CD4-positive, alpha-beta T cell (primary cell): ENCODE measurements at regions not wholly inside any gene's neighbourhood (a gene's known extent, or its start where the extent isn't known, plus 50 kb on each side); places are given as distances from the start of the nearest gene placed in this dataset.
A peak's percentile ranks its signal among the peaks of the same experiment; 100 is the strongest.

Source experiments
- ATAC-seq: fragments of 200-7000 bp; cut with Tn5 transposase; one replicate; pipeline ENCODE4 v1.10.0; 2022; ENCODE audit warnings: mild to moderate bottlenecking; ENCODE audit not compliant: poor library complexity
- CTCF ChIA-PET: fragments of 350-600 bp; sonication (Branson Sonifier 250); formaldehyde crosslinking; loops from one replicate; lab custom pipeline; 2021; ENCODE audit warnings: antibody characterized with exemption, inconsistent platforms; lab: Charles Lee
- POLR2A ChIA-PET: fragments of 350-600 bp; sonication (Branson Sonifier 250); formaldehyde crosslinking; loops from one replicate; lab custom pipeline; 2021; ENCODE audit warnings: antibody characterized with exemption, inconsistent platforms; lab: Charles Lee
- DNase-seq, 14 experiments: peaks; one replicate each; pipeline ENCODE4 v3.0.0-alpha.2; 2013 to 2020; ENCODE audit warnings: mixed read lengths in 2 of 14
- H3K27ac ChIP-seq, 2 donors: one replicate each; pipeline versions ENCODE4 v1.5.1 to v1.7.0; 2013; ENCODE audit warnings: low read length in 2 of 2, low read depth in 1 of 2, mild to moderate bottlenecking in 1 of 2
- H3K27me3 ChIP-seq, 2 experiments: 1 replicate in 1 of 2; 2 replicates in 1 of 2; pipeline versions ENCODE4 v1.6.1 to v1.7.0; 2013; ENCODE audit warnings: low read length in 2 of 2, control low read depth in 1 of 2, mild to moderate bottlenecking in 1 of 2, moderate library complexity in 1 of 2; ENCODE audit not compliant: insufficient read depth in 2 of 2, control insufficient read depth in 1 of 2
- H3K36me3 ChIP-seq: one replicate; pipeline ENCODE4 v1.6.1; 2013; ENCODE audit warnings: low read length, control low read depth; ENCODE audit not compliant: insufficient read depth
- H3K4me1 ChIP-seq: one replicate; pipeline ENCODE4 v1.6.1; 2013; ENCODE audit warnings: low read length, control low read depth; ENCODE audit not compliant: insufficient read depth
- H3K4me3 ChIP-seq: one replicate; pipeline ENCODE4 v1.5.1; 2013; ENCODE audit warnings: mild to moderate bottlenecking, low read length, moderate library complexity
- H3K9me3 ChIP-seq, 2 experiments: 1 replicate in 1 of 2; 2 replicates in 1 of 2; pipeline versions ENCODE4 v1.6.1 to v1.7.0; 2013; ENCODE audit warnings: low read length in 2 of 2, mild to moderate bottlenecking in 2 of 2, control low read depth in 1 of 2, moderate library complexity in 1 of 2; ENCODE audit not compliant: control insufficient read depth in 1 of 2, insufficient read depth in 1 of 2
- H3K27ac Mint-ChIP-seq: one replicate; pipeline ENCODE4 v1.8.0; 2020; ENCODE audit warnings: mixed read lengths
- H3K27me3 Mint-ChIP-seq: one replicate; pipeline ENCODE4 v1.8.0; 2021; ENCODE audit warnings: mixed read lengths
- H3K36me3 Mint-ChIP-seq: one replicate; pipeline ENCODE4 v1.8.0; 2021; ENCODE audit warnings: low read depth, mixed read lengths
- H3K4me1 Mint-ChIP-seq: one replicate; pipeline ENCODE4 v1.8.0; 2021; ENCODE audit warnings: low read depth, mixed read lengths
- H3K4me3 Mint-ChIP-seq: one replicate; pipeline ENCODE4 v1.8.0; 2020; ENCODE audit warnings: mild to moderate bottlenecking, mixed read lengths
- H3K9me3 Mint-ChIP-seq: one replicate; pipeline ENCODE4 v1.8.0; 2020; ENCODE audit warnings: mixed read lengths
- intact Hi-C, 2 experiments: fragments of 100-400 bp; cut with DNase I in 1 of 2; cut with micrococcal nuclease in 1 of 2; formaldehyde crosslinking; loops; one replicate each; pipeline versions ENCODE4 v1.15.1 to v1.9.0; 2023 to 2025; cut with DNase I, micrococcal nuclease
- TF ChIP-seq, protein P1 (sequence below): fragments of 200-600 bp; IDR thresholded peaks from one replicate; pipeline ENCODE4 v1.8.0; 2022; ENCODE audit warnings: antibody characterized with exemption, mild to moderate bottlenecking

- ATAC-seq (no peak), DNase-seq (no peak)
- H3K4me3 ChIP-seq: no peak overlapping the region
- TF ChIP-seq, protein P1, sequence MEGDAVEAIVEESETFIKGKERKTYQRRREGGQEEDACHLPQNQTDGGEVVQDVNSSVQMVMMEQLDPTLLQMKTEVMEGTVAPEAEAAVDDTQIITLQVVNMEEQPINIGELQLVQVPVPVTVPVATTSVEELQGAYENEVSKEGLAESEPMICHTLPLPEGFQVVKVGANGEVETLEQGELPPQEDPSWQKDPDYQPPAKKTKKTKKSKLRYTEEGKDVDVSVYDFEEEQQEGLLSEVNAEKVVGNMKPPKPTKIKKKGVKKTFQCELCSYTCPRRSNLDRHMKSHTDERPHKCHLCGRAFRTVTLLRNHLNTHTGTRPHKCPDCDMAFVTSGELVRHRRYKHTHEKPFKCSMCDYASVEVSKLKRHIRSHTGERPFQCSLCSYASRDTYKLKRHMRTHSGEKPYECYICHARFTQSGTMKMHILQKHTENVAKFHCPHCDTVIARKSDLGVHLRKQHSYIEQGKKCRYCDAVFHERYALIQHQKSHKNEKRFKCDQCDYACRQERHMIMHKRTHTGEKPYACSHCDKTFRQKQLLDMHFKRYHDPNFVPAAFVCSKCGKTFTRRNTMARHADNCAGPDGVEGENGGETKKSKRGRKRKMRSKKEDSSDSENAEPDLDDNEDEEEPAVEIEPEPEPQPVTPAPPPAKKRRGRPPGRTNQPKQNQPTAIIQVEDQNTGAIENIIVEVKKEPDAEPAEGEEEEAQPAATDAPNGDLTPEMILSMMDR: no peak
- H3K27ac ChIP-seq: no peak overlapping the region
- H3K4me1 ChIP-seq: no peaks in the 10 kb centered on the region
- ChIA-PET POLR2A (no interaction called here), CTCF (no interaction called here)
- no peaks in the 10 kb centered on the region for H3K9me3 ChIP-seq
- no peak overlapping the region for H3K27ac Mint-ChIP-seq
- H3K4me1 Mint-ChIP-seq: no peaks in the 10 kb centered on the region
- no peak overlapping the region for H3K4me3 Mint-ChIP-seq
- H3K36me3 Mint-ChIP-seq: no peaks in the 10 kb centered on the region
- no peaks in the 10 kb centered on the region for H3K27me3 ChIP-seq
- peaks cover 4% of the 10 kb centered on the region for H3K9me3 Mint-ChIP-seq
- peaks cover 9% of the 10 kb centered on the region for H3K27me3 Mint-ChIP-seq
- intact Hi-C loops: no loop called here
- H3K36me3 ChIP-seq: no peaks in the 10 kb centered on the region
These were observed 140.1 kb upstream of the GRIA1 start for GRCh38 chr5:153350175-153350883.

DNA sequence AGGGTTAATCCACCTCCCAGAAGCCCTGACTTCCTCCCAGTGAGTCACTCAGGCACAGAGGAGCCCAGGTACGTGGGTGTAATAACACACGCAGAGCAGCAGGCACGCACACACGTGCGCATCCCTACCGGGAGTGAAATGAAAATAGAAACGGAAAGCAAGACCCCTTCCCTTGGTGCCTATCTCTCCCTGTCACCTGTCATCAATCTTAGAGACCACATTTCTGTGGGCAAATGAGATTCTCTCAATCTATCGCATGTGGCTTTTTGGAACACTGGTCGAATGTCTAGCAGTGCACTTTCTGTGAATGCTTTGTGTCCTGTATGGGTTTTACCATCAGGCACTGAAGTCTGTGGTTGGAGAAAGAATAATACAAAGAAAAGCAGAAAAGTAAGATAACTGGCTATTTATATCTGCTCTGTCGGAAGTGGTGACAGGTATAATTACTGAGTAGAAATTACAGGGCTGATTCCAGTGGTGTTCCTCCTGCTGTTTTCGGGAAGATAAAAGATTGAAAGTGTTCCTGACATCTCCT is 137.7 kb upstream of the GRIA1 start:
- intact Hi-C loops: loop anchor here in 1 of 2 experiments (1.0 kb wide), 1 partner anchor 40 kb away; no protein-coding TSS in a partner anchor
- H3K4me1 ChIP-seq: no peaks in the 10 kb centered on the region
- ChIA-PET CTCF (no interaction called here), POLR2A (no interaction called here)
- H3K27ac Mint-ChIP-seq: no peak overlapping the region
- H3K4me3 ChIP-seq: no peak overlapping the region
- H3K27ac ChIP-seq: no peak overlapping the region
- no peaks in the 10 kb centered on the region for H3K9me3 Mint-ChIP-seq
- H3K4me3 Mint-ChIP-seq: no peak overlapping the region
- ATAC-seq (no peak), DNase-seq (peak in 2 of 14 experiments; percentile 30 to 51)
- TF ChIP-seq, protein P1: no peak
- H3K27me3 Mint-ChIP-seq: peaks cover 9% of the 10 kb centered on the region
- no peaks in the 10 kb centered on the region for H3K27me3 ChIP-seq
- no peaks in the 10 kb centered on the region for H3K9me3 ChIP-seq
- no peaks in the 10 kb centered on the region for H3K36me3 Mint-ChIP-seq
- H3K4me1 Mint-ChIP-seq: no peaks in the 10 kb centered on the region
- H3K36me3 ChIP-seq: no peaks in the 10 kb centered on the region

- no peaks in the 10 kb centered on the region for H3K9me3 Mint-ChIP-seq
- no peak overlapping the region for H3K4me3 ChIP-seq
- no peak overlapping the region for H3K4me3 Mint-ChIP-seq
- no peak for ATAC-seq
- H3K27me3 ChIP-seq: no peaks in the 10 kb centered on the region
- CTCF ChIA-PET: no interaction called here
- H3K9me3 ChIP-seq: no peaks in the 10 kb centered on the region
- intact Hi-C loops: no loop called here
- no peaks in the 10 kb centered on the region for H3K36me3 ChIP-seq
- TF ChIP-seq, protein P1: no peak
- POLR2A ChIA-PET: no interaction called here
- no peak overlapping the region for H3K27ac ChIP-seq
- peaks cover 4% of the 10 kb centered on the region for H3K27me3 Mint-ChIP-seq
- DNase-seq: no peak
- H3K4me1 Mint-ChIP-seq: no peaks in the 10 kb centered on the region
- H3K27ac Mint-ChIP-seq: no peak overlapping the region
- H3K36me3 Mint-ChIP-seq: no peaks in the 10 kb centered on the region
- no peaks in the 10 kb centered on the region for H3K4me1 ChIP-seq
These were observed 132.9 kb upstream of the GRIA1 start for GRCh38 chr5:153357493-153358112.
